ENCODE measurements at regions not wholly inside any gene's neighbourhood (a gene's known extent, or its start where the extent isn't known, plus 50 kb on each side); places are given as distances from the start of the nearest gene placed in this dataset.
"Not testable (repeated sequence)": the region's sequence is repeated elsewhere in the genome, so short reads cannot be mapped to it uniquely, and the experiment has no call there.

GRCh38 chr14:37830271-37830670 is 234.8 kb downstream of the TTC6 start:
- H3K4me1 ChIP-seq (ENCODE audit: control insufficient read depth in 1 of 2, insufficient read depth in 2 of 2, low read length in 2 of 2): no peaks in the 10 kb centered on the region
- H3K9me3 Mint-ChIP-seq: peaks cover 4 to 21% (median 14%) of the 10 kb centered on the region in 7 donors
- no peaks in the 10 kb centered on the region for H3K36me3 ChIP-seq (replicated peaks in 1 of 2; ENCODE audit: control insufficient read depth in 1 of 2, insufficient read depth in 2 of 2, low read length in 2 of 2)
- TF ChIP-seq CTCF (IDR thresholded peaks at IDR 0.05): no peak
- no peak for DNase-seq
- no peak overlapping the region for H3K4me3 ChIP-seq (replicated peaks in 1 of 3; ENCODE audit: low read depth in 2 of 3, low read length in 3 of 3)
- H3K27me3 ChIP-seq (ENCODE audit: control insufficient read depth in 2 of 2, insufficient read depth in 2 of 2, low read length in 2 of 2): no peaks in the 10 kb centered on the region
- H3K9me3 ChIP-seq (replicated peaks in 1 of 2; ENCODE audit: control insufficient read depth in 1 of 2, insufficient read depth in 1 of 2, low read length in 2 of 2): peaks cover 6 to 8% of the 10 kb centered on the region in 2 donors
- H3K9ac ChIP-seq (ENCODE audit: insufficient read depth, low read length, poor library complexity, severe bottlenecking): no peak overlapping the region
- H3K4me3 Mint-ChIP-seq: no peak overlapping the region
- H3K4me2 ChIP-seq (replicated peaks; ENCODE audit: extremely low read depth, low read length, poor library complexity, severe bottlenecking): no peak overlapping the region
- no peak overlapping the region for H3K27ac Mint-ChIP-seq
- intact Hi-C loops (cut with micrococcal nuclease): no loop called here
- no peaks in the 10 kb centered on the region for H3K4me1 Mint-ChIP-seq
- H3K79me2 ChIP-seq (ENCODE audit: insufficient read depth, low read length): no peaks in the 10 kb centered on the region
- H3K36me3 Mint-ChIP-seq: no peaks in the 10 kb centered on the region
- H3K27me3 Mint-ChIP-seq (ENCODE audit: low read depth in 3 of 3): no peaks in the 10 kb centered on the region
- H3K27ac ChIP-seq (ENCODE audit: low read depth in 1 of 2, low read length in 2 of 2): no peak overlapping the region
- H2AFZ ChIP-seq (ENCODE audit: insufficient read depth, low read depth, low read length, poor library complexity, severe bottlenecking): no peak overlapping the region
- no peaks in the 10 kb centered on the region for H4K20me1 ChIP-seq (ENCODE audit: insufficient read depth, low read length)

GRCh38 chr14:37834275-37834674 is 238.8 kb downstream of the TTC6 start:
- no peaks in the 10 kb centered on the region for H3K27me3 ChIP-seq (ENCODE audit: control insufficient read depth in 2 of 2, insufficient read depth in 2 of 2, low read length in 2 of 2)
- no peak overlapping the region for H3K9ac ChIP-seq (ENCODE audit: insufficient read depth, low read length, poor library complexity, severe bottlenecking)
- H3K9me3 Mint-ChIP-seq: peaks cover 7 to 30% (median 18%) of the 10 kb centered on the region in 7 donors
- no peak overlapping the region for H3K27ac Mint-ChIP-seq
- H3K36me3 ChIP-seq (replicated peaks in 1 of 2; ENCODE audit: control insufficient read depth in 1 of 2, insufficient read depth in 2 of 2, low read length in 2 of 2): no peaks in the 10 kb centered on the region
- DNase-seq: no peak
- intact Hi-C loops (cut with micrococcal nuclease): no loop called here
- H3K4me2 ChIP-seq (replicated peaks; ENCODE audit: extremely low read depth, low read length, poor library complexity, severe bottlenecking): no peak overlapping the region
- no peaks in the 10 kb centered on the region for H3K4me1 Mint-ChIP-seq
- H3K79me2 ChIP-seq (ENCODE audit: insufficient read depth, low read length): no peaks in the 10 kb centered on the region
- no peaks in the 10 kb centered on the region for H3K27me3 Mint-ChIP-seq (ENCODE audit: low read depth in 3 of 3)
- whole genome bisulfite sequencing (ENCODE audit: insufficient coverage): no CpG with 5 or more reads among the region's 1 CpG
- no peak overlapping the region for H2AFZ ChIP-seq (ENCODE audit: insufficient read depth, low read depth, low read length, poor library complexity, severe bottlenecking)
- H3K27ac ChIP-seq (ENCODE audit: low read depth in 1 of 2, low read length in 2 of 2): no peak overlapping the region
- no peak overlapping the region for H3K4me3 Mint-ChIP-seq
- no peaks in the 10 kb centered on the region for H4K20me1 ChIP-seq (ENCODE audit: insufficient read depth, low read length)
- TF ChIP-seq CTCF (IDR thresholded peaks at IDR 0.05): no peak
- no peaks in the 10 kb centered on the region for H3K4me1 ChIP-seq (ENCODE audit: control insufficient read depth in 1 of 2, insufficient read depth in 2 of 2, low read length in 2 of 2)
- H3K36me3 Mint-ChIP-seq: no peaks in the 10 kb centered on the region
- no peak overlapping the region for H3K4me3 ChIP-seq (replicated peaks in 1 of 3; ENCODE audit: low read depth in 2 of 3, low read length in 3 of 3)
- H3K9me3 ChIP-seq (replicated peaks in 1 of 2; ENCODE audit: control insufficient read depth in 1 of 2, insufficient read depth in 1 of 2, low read length in 2 of 2): peaks cover 11 to 13% of the 10 kb centered on the region in 2 donors

- DNase-seq; H3K27ac ChIP-seq (ENCODE audit: low read depth in 1 of 2, low read length in 2 of 2); H4K20me1 ChIP-seq (ENCODE audit: insufficient read depth, low read length); H3K27me3 ChIP-seq (ENCODE audit: control insufficient read depth in 2 of 2, insufficient read depth in 2 of 2, low read length in 2 of 2); H2AFZ ChIP-seq (ENCODE audit: insufficient read depth, low read depth, low read length, poor library complexity, severe bottlenecking); H3K79me2 ChIP-seq (ENCODE audit: insufficient read depth, low read length); H3K4me1 Mint-ChIP-seq; H3K4me3 ChIP-seq (replicated peaks in 1 of 3; ENCODE audit: low read depth in 2 of 3, low read length in 3 of 3); intact Hi-C loops (cut with micrococcal nuclease); H3K4me1 ChIP-seq (ENCODE audit: control insufficient read depth in 1 of 2, insufficient read depth in 2 of 2, low read length in 2 of 2); H3K27me3 Mint-ChIP-seq (ENCODE audit: low read depth in 3 of 3); H3K4me3 Mint-ChIP-seq; H3K4me2 ChIP-seq (replicated peaks; ENCODE audit: extremely low read depth, low read length, poor library complexity, severe bottlenecking); H3K9ac ChIP-seq (ENCODE audit: insufficient read depth, low read length, poor library complexity, severe bottlenecking); H3K27ac Mint-ChIP-seq; H3K36me3 ChIP-seq (replicated peaks in 1 of 2; ENCODE audit: control insufficient read depth in 1 of 2, insufficient read depth in 2 of 2, low read length in 2 of 2); H3K36me3 Mint-ChIP-seq: not testable (repeated sequence)
- peaks cover 7 to 13% of the 10 kb centered on the region in 2 donors for H3K9me3 ChIP-seq (replicated peaks in 1 of 2; ENCODE audit: control insufficient read depth in 1 of 2, insufficient read depth in 1 of 2, low read length in 2 of 2)
- WGBS (ENCODE audit: insufficient coverage): no CpG with 5 or more reads among the region's 5 CpGs
- H3K9me3 Mint-ChIP-seq: peaks cover 5 to 15% (median 14%) of the 10 kb centered on the region in 7 donors
These were observed 243.3 kb downstream of the TTC6 start for GRCh38 chr14:37838778-37839177.

GRCh38 chr14:37841039-37841438 is 245.6 kb downstream of the TTC6 start:
- H2AFZ ChIP-seq (ENCODE audit: insufficient read depth, low read depth, low read length, poor library complexity, severe bottlenecking); H3K36me3 ChIP-seq (replicated peaks in 1 of 2; ENCODE audit: control insufficient read depth in 1 of 2, insufficient read depth in 2 of 2, low read length in 2 of 2); H3K27me3 ChIP-seq (ENCODE audit: control insufficient read depth in 2 of 2, insufficient read depth in 2 of 2, low read length in 2 of 2); H3K4me1 ChIP-seq (ENCODE audit: control insufficient read depth in 1 of 2, insufficient read depth in 2 of 2, low read length in 2 of 2); H3K4me3 ChIP-seq (replicated peaks in 1 of 3; ENCODE audit: low read depth in 2 of 3, low read length in 3 of 3); H4K20me1 ChIP-seq (ENCODE audit: insufficient read depth, low read length); H3K4me1 Mint-ChIP-seq; H3K27ac ChIP-seq (ENCODE audit: low read depth in 1 of 2, low read length in 2 of 2); H3K79me2 ChIP-seq (ENCODE audit: insufficient read depth, low read length); H3K4me2 ChIP-seq (replicated peaks; ENCODE audit: extremely low read depth, low read length, poor library complexity, severe bottlenecking); H3K27me3 Mint-ChIP-seq (ENCODE audit: low read depth in 3 of 3); H3K9me3 ChIP-seq (replicated peaks in 1 of 2; ENCODE audit: control insufficient read depth in 1 of 2, insufficient read depth in 1 of 2, low read length in 2 of 2); intact Hi-C loops (cut with micrococcal nuclease); H3K9ac ChIP-seq (ENCODE audit: insufficient read depth, low read length, poor library complexity, severe bottlenecking); H3K9me3 Mint-ChIP-seq; H3K36me3 Mint-ChIP-seq; H3K4me3 Mint-ChIP-seq; H3K27ac Mint-ChIP-seq; DNase-seq: not testable (repeated sequence)
- 77% methylated on average over 3 of the region's 4 CpGs for WGBS (ENCODE audit: insufficient coverage)

All from CD14-positive monocyte (primary cell).